Endometrium (tissue), 2 donors: ENCODE measurements at regions not wholly inside any gene's neighbourhood (a gene's known extent, or its start where the extent isn't known, plus 50 kb on each side); places are given as distances from the start of the nearest gene placed in this dataset.
A peak's percentile ranks its signal among the peaks of the same experiment; 100 is the strongest.
"Not testable (repeated sequence)": the region's sequence is repeated elsewhere in the genome, so short reads cannot be mapped to it uniquely, and the experiment has no call there.

Experiments
- FAIRE-seq: peaks from 2 replicates; lab custom pipeline; 2012; peaks lifted over from hg19 to GRCh38; lab: Jason Lieb, UNC
- donor health status: control.
- donor health status: control.

- FAIRE-seq: no peak
Observed at GRCh38 chr6:21710216-21710615, 116.7 kb downstream of the SOX4 start.

GRCh38 chr6:21710908-21711627, 117.5 kb downstream of the SOX4 start:
- no peak for FAIRE-seq

- FAIRE-seq: no peak
Observed at GRCh38 chr6:21712213-21712612, 118.7 kb downstream of the SOX4 start.

GRCh38 chr6:21713481-21713880, 119.9 kb downstream of the SOX4 start:
- FAIRE-seq: no peak

- no peak for FAIRE-seq
Observed at GRCh38 chr6:21715180-21715579, 121.6 kb downstream of the SOX4 start.

- FAIRE-seq: no peak
Observed at GRCh38 chr6:21722510-21722909, 129.0 kb downstream of the SOX4 start.

GRCh38 chr6:21726676-21727075, 133.1 kb downstream of the SOX4 start:
- FAIRE-seq: no peak

GRCh38 chr6:21728141-21728540, 134.6 kb downstream of the SOX4 start:
- FAIRE-seq: no peak

- no peak for FAIRE-seq
Observed at GRCh38 chr6:21729431-21729830, 135.9 kb downstream of the SOX4 start.

- no peak for FAIRE-seq
Observed at GRCh38 chr6:21730533-21730932, 137.0 kb downstream of the SOX4 start.

- FAIRE-seq: no peak
Observed at GRCh38 chr6:21731411-21732031, 138.0 kb downstream of the SOX4 start.

- FAIRE-seq: not testable (repeated sequence)
Observed at GRCh38 chr6:21732032-21732730, 138.6 kb downstream of the SOX4 start.

GRCh38 chr6:21732731-21733130, 139.2 kb downstream of the SOX4 start:
- FAIRE-seq: no peak

GRCh38 chr6:21733311-21733710, 139.8 kb downstream of the SOX4 start:
- no peak for FAIRE-seq

- no peak for FAIRE-seq
Observed at GRCh38 chr6:21734204-21734603, 140.7 kb downstream of the SOX4 start.

- peak; percentile 62 for FAIRE-seq
Observed at GRCh38 chr6:21738180-21739094, 144.9 kb downstream of the SOX4 start.

GRCh38 chr6:21739241-21739640, 145.7 kb downstream of the SOX4 start:
- no peak for FAIRE-seq

GRCh38 chr6:21739838-21740237, 146.3 kb downstream of the SOX4 start:
- FAIRE-seq: no peak

- FAIRE-seq: peak; percentile 71
Observed at GRCh38 chr6:21740376-21741124, 147.0 kb downstream of the SOX4 start.

- no peak for FAIRE-seq
Observed at GRCh38 chr6:21741221-21742109, 147.9 kb downstream of the SOX4 start.
